ENCODE measurements at regions not wholly inside any gene's neighbourhood (a gene's known extent, or its start where the extent isn't known, plus 50 kb on each side); places are given as distances from the start of the nearest gene placed in this dataset.
"Not testable (repeated sequence)": the region's sequence is repeated elsewhere in the genome, so short reads cannot be mapped to it uniquely, and the experiment has no call there.

DNA sequence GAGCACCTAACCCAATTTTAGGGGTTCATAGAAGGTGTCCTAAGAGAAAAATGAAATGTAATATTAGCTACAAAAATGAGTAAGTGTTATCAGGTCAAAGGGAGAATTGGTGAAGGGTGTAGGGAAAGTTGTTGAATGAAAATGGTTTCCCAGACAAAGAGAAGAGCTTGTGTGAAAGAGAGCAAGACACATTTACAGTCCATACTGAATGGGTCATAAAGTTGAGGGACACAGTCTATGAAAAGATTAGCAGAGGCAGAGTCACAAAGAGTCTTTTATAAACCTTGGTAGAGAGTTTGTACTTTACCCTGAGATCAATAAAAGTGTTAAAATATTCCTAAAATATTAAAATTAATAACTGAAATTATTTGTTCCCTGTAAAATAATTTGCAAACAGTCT is 759.4 kb downstream of the DIAPH3 start:
- DNase-seq (ENCODE audit: low read depth) = no peak

DNA sequence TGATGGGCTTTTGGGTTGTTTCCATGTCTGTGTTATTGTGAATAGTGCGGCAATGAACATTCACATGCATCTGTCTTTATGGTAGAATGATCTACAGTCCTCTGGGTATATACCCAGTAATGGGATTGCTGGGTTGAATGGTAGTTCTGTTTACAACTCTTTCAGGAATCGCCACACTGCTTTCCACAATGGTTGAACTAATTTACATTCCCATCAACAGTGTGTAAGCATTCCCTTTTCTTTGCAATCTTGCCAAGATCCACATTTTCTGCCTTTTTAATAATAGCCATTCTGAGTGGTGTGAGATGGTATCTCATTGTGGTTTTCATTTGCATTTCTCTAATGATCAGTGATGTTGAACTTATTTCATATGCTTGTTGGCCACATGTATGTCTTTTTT is 756.5 kb downstream of the DIAPH3 start:
- DNase-seq (ENCODE audit: low read depth) = not testable (repeated sequence)

DNA sequence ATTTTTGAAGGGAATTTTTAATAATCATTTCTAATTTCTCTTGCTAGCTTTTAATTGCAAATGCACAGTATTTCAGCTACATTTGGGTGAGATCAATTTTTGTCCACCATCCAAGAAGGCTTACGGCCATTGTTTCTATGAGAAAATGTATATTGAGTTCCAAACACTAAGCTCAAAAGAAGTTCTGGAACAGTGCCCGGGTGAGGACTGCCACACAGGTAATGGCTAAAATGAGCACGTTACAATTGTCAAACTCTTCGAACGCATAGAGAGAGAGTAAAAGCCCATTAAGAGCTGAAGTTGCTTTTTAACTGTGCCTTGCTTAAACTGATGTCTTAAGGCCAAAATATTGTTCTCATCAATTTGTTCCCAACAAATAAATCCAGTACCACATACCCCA is 755.0 kb downstream of the DIAPH3 start:
- DNase-seq (ENCODE audit: low read depth) = no peak

DNA sequence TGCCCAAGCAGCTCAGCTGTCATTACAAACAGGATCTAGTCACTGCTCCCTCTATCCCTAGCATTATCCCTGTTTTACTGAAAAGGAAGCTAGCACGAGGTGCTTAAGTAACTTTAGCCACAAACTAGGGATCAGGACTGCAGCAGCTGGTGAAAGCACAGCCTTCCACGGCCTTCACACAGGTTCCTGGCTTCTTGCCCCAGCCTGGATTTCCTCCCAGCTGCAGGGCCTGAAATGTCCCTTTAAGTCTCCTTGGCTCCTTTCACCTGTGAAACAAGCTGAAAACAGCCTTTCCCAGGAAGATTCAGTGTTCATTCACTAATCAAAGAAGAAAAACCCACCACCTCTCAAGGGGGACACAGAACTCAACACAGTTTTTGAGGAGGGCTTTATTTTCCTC is 754.5 kb downstream of the DIAPH3 start:
- peak; percentile 14 for DNase-seq (ENCODE audit: low read depth)

DNA sequence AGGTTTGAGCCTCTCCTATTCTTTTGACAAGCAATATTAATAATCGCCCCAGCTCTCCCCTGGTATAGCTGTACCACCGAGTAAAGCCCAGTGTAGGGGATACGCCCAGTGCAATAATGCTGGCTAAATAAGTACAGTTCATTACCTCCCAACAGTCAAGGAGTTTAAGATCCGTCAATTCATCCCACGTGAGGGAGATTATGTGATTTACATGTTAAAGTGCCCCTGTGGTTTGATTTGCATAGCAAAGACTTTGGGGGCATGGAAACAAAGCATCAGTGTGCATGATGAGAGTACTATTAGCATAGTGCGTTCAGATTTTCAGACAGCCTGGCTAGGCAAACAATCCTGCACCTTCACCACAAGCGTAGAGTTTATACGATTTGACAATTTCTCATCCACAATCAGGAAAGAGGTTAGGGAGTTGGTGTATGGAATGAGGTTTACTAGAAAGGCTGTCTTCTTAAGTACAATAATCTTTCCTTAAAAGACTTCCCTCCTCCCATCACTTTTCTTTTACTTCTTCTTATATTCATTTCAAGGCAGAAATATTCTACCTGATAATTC is 754.0 kb downstream of the DIAPH3 start:
- no peak for DNase-seq (ENCODE audit: low read depth)

DNA sequence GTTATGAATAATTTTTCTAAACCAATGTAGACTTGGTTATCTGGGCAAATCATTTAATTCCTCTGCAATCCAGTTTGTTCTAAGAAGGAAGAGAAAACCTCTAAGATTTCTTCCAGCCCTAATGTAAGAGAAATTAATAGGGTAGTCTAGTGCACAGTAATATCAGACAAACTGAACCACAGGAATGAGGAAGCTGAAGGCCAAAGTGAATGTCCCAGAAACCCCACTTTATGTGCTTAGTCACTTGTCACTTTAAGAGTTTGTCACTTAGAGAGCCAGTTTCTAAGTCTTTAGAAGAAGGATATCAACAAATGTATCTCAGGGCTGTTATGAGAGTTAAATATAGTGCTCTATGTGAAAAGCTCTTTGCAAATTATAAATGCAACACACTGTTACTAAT is 750.6 kb downstream of the DIAPH3 start:
- DNase-seq (ENCODE audit: low read depth) = no peak

DNA sequence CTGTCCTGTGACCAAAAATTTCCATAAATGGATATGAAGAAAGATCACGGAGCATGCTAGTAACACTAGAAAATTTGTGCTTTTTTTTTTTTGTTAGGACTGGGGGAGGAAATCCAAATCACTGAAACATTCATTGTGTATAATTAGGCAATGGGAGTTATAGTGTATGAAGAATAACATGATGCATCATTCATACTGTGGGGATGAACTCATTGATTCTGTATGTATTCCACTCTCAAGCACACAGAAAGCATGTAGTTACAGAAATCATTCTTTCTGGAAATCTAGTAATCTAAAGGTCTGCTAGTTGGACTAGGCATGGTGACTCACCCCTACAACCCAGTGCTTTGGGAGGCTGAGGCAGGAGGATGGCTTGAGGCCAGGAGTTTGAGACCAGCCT is 749.7 kb downstream of the DIAPH3 start:
- no peak for DNase-seq (ENCODE audit: low read depth)

DNA sequence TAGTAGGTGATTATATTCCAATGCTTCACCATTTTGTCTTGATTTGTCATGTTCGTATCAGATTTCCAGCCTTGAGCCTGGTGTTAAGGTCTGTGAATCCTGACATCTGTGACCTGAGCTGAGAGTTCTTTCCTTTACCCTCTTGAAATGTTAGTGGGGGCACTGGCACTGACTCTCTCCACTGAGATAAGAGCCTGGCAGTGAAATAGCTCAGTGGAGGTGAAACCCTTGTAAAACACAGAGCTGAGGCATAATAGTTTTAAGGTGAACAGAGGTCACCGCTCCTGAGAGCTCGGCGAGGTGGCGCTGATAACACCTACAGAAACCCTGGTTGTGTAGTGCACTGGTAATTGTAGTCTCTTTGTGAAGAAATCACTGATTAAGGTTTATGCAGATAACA is 748.2 kb downstream of the DIAPH3 start:
- DNase-seq (ENCODE audit: low read depth) = no peak

DNA sequence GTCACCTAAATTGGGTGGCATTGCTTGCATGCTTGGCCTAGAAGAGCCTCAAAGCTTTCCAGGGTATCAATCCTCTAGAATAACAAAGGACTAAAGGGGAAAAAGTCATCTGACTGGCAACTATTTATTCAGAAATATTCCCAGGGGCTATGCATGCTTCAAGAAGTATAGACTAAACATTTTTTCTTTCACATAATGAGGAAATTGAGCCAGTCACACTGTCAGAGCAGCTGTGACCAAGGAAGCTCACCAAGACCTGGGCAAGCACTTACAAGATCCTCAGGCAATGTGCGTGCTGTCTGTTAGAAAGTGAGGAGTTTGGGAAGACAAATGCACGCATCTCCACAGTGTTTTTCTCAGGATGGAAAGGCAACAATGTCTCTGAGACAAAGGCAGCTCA is 747.2 kb downstream of the DIAPH3 start:
- DNase-seq (ENCODE audit: low read depth) = no peak

DNA sequence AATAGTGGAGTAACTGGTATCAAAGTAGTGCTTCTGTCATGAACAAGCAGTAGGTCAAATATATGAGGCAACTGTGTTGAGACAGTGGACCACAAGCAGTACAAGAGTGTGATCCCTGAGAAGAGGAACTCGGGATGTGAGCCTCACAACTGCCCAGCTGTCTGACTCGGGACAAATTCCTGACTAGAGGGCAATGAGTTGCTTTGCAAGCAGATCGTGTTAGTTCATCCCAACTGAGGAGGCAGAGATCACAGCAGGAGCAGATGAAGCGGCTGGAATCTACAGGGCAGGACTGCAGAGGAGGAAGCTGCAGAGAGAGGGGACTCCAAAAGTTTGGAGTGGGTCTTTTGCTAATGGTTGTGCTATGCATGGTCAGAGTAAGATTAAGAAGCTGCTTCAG is 741.1 kb downstream of the DIAPH3 start:
- no peak for DNase-seq (ENCODE audit: low read depth)

DNA sequence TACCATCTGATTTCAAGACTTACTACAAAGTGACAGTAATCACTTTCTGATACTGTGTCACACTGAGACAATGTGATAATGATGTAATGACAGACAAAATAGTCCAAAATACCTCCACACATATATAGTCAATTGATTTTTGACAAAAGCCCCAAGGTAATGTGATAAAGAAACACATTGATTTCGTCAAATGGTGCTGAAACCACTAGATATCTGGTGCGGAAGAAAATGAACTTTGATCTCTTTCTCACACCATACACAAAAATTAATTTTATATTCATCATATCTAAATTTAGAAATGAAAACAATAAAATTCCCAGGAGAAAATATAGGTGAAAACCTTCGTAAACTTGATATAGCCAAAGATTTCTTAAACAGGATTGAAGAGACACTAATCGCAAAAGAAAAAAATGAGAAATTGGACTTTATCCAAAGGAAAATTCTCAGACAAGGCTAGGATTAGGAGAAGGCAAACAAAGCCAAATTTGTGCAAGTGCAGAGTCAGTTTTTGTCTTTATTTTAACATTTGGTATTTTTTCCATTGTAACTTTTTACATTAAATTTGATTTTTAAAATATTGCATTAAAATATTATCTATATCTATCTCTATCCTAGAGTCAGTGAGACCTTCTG is 739.9 kb downstream of the DIAPH3 start:
- DNase-seq (ENCODE audit: low read depth) = no peak

DNA sequence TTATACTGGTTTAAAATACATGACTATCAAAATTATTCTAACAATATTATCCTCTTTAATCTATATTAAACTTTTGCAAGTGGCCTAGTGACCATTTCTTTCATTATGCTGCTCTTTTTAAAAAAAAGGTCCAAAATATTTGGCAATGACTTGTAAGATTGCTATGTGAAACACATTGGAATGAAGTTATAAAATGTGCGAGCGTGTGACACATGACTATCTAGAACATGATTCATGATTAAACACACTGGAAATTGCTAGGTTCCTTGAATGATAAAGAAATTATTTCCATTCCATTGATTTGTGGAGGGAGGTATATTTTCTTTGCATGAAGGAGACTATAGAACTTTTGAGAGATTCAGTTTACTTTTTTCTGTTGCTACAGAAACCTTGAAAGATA is 739.1 kb downstream of the DIAPH3 start:
- DNase-seq (ENCODE audit: low read depth) = peak; percentile 9

DNA sequence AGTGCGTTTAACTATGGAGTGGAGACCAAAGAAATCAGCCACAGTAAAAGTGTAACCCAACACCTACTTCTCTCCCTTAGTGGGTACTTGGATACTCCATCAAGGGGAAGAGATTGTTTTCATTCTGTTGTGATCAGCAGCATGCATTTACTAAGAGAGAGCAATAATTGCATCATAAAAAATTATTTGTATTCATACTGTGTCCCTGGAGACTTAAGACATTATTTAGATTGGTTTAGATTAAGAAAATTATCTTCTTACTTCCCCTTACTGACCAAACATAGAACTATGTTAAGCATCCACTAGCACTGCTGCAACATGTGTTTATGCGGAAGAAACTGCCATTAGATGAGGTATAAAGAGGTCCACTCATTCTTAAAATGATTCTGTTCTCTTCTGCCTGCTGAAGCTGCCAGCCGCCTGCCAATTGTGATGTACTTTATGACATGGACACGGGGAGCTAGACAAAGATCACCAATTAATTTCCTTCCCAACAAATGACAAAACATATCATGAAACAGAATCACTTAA is 738.5 kb downstream of the DIAPH3 start:
- no peak for DNase-seq (ENCODE audit: low read depth)

DNA sequence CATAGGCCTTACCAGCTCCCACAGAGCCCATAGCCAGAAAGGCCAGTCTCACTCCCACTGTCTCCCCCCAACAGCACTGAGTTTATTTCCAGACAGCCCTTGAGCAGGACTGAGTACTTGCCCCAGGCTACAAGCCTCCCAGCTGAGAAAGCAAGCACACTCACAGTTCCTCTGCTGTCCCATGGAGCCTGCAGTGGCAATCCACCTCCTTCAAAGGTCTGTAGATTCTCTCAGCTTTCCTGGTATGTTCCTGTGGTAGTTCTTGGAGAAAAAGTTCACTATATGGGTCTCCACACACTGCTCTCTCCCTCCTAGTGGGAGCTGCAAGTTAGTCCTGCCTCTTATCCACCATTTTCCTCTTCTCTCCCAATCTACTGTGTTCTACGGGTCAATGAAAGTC is 728.7 kb downstream of the DIAPH3 start:
- DNase-seq (ENCODE audit: low read depth) = no peak

DNA sequence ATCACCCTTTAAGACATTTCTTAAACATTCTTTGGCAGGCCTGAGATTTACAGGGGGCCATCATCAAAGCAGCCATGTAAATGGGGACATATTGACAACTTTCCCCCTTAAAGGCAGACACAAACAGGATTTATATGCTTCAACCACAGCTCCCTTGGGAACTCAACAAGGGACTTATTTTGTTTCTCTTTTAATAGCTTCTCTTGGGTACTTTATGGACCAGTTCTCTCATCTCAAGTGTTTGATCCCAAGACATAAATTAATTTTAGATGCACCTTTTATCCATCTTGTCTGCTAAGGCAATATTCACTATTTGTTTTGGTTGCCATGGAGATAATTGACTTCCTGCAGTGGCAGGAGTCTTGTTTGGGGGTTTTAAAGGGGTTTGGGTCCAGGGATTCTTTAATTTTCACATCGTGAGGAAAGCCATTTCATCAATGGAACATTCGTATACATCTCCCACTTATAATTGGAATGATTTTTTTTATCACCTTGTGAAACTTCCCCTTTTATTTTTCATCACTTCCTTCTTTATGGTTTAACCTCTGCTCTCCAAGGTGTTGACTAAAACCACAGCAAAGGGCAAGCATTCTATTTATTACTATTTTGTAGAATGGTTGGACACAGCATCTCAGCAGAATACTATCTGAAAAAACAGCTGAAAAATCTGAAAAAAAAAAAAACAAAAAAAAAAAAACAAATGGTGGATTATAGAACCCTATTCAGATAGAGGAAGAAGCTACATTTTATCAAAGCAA is 726.0 kb downstream of the DIAPH3 start:
- no peak for DNase-seq (ENCODE audit: low read depth)

DNA sequence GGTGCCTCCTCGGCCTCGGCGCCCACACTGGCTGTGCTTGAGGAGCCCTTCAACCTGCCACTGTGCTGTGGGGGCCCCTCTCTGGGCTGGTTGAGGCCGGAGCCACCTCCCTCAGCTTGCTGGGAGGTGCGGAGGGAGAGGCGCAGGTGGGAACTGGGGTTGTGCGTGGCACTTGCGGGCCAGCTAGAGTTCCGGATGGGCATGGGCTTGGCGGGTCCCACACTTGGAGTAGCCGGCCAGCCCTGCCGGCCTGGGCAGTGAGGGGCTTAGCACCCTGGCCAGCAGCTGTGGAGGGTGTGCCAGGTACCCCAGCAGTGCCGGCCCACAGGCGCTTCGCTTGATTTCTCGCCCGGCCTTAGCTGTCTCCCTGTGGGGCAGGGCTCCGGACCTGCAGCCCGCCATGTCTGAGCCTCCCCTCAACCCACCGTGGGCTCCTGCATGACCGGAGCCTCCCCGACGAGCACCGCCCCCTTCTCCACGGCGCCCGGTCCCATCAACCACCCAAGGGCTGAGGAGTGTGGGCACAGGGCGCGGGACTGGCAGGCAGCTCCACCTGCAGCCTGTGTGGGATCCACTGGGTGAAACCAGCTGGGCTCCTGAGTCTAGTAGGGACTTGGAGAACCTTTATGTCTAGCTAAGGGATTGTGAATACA is 723.8 kb downstream of the DIAPH3 start:
- DNase-seq (ENCODE audit: low read depth) = no peak

DNA sequence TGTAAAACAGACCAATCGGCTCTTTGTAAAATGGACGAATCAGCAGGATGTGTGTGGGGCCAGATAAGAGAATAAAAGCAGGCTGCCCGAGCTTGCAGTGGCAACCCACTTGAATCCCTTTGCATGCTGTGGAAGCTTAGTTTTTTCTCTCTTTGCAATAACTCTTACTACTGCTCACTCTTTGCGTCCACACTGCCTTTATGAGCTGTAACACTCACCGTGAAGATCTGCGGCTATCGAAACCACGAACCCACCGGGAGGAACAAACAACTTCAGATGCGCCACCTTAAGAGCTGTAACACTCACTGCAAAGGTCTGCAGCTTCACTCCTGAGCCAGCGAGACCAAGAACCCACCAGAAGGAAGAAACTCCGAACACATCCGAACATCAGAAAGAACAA is 722.7 kb downstream of the DIAPH3 start:
- not testable (repeated sequence) for DNase-seq (ENCODE audit: low read depth)

DNA sequence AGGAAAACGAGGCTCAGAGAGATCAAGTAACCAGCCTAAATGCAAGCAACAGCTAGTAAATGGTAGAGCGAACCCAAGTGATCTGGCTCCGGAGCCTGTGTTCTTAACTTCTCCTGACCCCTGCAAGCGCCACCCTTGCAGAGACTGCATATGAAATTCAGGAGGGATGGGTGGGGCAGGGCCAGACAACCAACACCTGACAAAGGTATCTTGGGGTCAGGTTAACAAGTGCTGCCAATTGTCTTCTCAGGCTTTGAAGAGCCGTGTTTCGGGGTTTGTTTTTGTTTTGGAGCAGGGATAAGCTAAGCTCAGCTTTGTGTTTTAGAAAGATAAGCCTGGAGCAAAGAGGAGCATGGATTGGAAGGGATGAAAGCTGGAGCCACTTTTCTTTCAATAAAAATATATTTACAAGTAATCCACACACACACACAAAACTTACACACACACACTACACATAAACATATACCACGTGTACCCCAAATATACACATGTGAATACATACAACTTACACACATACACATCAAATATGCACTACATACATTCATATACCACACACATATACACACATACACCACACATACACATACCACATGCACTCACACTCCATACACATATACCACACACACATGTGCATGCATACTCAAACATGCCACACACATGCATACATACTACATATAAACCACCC is 722.0 kb downstream of the DIAPH3 start:
- DNase-seq (ENCODE audit: low read depth) = no peak

DNA sequence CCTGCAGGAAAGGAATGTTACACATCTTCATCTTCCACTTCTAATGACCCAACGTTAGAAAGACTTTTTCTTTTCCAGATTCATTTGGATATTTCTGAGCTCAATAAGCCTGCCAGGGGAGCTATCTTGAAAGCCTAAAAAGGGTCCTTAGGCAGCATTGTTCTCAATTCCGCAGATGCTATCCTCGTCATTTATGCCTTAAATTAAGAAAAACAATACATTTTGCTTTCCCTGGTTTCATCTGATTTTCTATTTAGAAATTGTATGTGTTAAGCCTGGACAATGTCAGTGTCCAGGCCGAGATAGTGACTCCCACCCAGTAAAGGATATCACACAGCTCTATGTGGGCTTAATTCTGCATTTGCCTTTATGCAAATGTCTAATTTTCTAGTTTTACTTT is 721.3 kb downstream of the DIAPH3 start:
- no peak for DNase-seq (ENCODE audit: low read depth)

DNA sequence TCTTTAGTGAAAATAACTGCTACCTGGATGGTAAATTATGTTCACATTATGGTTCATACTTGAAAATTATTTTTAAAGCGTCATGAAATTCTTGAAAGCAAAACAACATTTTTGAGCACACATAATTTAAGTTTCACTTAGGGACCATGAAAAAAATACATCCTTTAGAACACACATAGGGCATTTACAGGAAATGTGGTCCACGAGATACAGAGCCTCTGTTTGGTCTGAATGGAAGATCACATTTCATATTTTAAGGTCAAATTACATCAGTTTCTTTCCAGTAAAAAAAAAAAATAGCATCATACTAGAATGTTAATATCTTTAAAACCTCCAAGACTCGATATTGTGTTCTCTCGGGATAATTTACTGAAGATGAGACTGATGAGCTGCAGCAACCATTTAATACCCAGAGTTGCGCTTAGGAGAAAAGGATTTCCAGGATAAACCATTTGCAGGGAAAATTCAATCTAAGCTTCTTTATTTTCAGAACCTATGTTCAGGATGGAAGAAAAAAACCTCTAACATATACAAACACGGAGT is 720.7 kb downstream of the DIAPH3 start:
- DNase-seq (ENCODE audit: low read depth) = no peak

DNA sequence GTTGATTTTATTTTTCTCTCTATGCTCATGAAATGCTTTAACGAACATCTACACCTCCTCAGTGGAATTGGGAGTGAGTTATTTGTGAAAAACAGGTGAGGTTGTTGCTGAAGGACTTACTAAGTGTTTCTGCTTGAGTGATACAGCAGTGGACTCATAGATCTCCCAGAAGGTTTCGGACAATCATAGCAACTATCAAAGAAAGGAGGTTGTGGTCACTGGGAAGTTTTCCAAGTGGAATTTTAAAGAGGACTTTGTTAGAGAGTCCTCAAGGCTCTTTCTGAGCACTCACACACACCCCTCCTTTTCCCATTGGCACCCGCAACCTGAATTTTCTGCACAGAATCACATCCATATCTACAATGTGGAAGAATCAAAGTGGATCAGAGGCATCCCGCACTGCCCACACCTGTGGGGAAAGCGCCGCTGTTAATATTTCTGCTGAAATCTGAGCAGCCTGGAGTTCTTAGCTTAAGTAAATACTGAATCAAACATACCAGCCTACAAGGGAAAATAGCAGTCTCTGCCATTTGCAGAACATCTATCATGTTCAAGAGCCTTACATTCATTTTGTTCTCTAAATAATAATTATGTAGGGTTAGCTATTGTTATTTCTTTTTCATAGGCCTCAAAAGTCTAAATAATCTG is 719.4 kb downstream of the DIAPH3 start:
- no peak for DNase-seq (ENCODE audit: low read depth)

Data from LHCN-M2 (cell line).